ENCODE measurements at regions not wholly inside any gene's neighbourhood (a gene's known extent, or its start where the extent isn't known, plus 50 kb on each side); places are given as distances from the start of the nearest gene placed in this dataset.

DNA sequence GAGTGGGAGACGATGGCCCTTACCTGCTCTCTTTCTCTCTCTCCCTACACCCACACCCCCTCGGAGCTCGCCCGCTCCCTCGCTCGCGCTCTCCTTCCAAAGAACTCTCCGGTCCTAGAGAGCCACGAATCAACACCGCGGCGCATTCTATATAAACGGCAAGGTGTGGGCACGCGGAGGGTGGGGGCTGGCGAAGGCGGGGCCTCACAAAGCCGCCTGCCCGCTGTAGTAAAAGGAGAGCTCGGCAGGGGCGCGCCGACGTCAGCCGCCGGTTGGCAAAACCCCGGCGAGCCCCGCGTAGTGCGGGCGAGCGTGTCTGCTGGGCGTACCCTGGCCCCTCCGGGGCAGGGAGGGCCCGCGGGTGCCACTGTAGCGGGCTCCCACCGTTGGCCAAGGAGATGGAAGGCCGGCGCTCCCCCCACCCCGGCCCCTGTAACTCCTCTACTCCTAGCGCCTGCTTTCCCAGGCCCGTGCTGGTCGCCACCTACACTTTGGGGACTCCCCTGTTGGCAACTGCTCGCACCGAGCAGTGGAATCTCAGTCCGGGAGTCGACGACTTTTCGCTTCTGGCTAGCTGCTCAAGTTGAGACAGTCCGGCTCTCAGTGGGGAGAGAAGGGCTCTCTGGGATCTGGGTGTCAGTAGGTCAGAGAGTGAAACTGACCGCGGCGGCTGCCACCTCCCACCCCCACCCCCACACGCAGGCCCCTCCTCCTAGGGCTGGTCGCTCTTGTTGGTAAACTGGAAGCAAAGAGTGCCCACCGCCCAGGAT is 325.5 kb upstream of the F9 start (continued):
- TF ChIP-seq HEY1 (CRISPR knock-in tag; IDR thresholded peaks at IDR 0.05; ENCODE audit: borderline replicate concordance): no peak
- no peak for TF ChIP-seq CTBP1 (IDR thresholded peaks at IDR 0.05; ENCODE audit: borderline replicate concordance)
- TF ChIP-seq NR4A1 (CRISPR knock-in tag; IDR thresholded peaks at IDR 0.05): no peak
- no peak for TF ChIP-seq NR4A1 (tag; IDR thresholded peaks at IDR 0.05)
- 0 out of 2 replicates have a peak, but pooled peaks have one; percentile 12 for TF ChIP-seq ATF7 (IDR thresholded peaks at IDR 0.05)
- no peak for TF ChIP-seq NR3C1 (CRISPR knock-in tag; IDR thresholded peaks at IDR 0.05)
- TF ChIP-seq ZNF589 (CRISPR knock-in tag; IDR thresholded peaks at IDR 0.05; ENCODE audit: low read depth): no peak
- TF ChIP-seq, protein P1, sequence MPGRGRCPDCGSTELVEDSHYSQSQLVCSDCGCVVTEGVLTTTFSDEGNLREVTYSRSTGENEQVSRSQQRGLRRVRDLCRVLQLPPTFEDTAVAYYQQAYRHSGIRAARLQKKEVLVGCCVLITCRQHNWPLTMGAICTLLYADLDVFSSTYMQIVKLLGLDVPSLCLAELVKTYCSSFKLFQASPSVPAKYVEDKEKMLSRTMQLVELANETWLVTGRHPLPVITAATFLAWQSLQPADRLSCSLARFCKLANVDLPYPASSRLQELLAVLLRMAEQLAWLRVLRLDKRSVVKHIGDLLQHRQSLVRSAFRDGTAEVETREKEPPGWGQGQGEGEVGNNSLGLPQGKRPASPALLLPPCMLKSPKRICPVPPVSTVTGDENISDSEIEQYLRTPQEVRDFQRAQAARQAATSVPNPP (IDR thresholded peaks at IDR 0.05; ENCODE audit: borderline replicate concordance, insufficient read depth, insufficient read length): no peak
- no peak for TF ChIP-seq NFATC3 (IDR thresholded peaks at IDR 0.05)
- TF ChIP-seq POLR2G (IDR thresholded peaks at IDR 0.05; ENCODE audit: low read depth, low read length): peak; percentile 80
- TF ChIP-seq POLR2B (IDR thresholded peaks at IDR 0.05; ENCODE audit: low read depth, partially characterized antibody): peak; percentile 12
- TF ChIP-seq ERF (CRISPR knock-in tag; IDR thresholded peaks at IDR 0.05): no peak
- no peak for TF ChIP-seq DIDO1 (tag; IDR thresholded peaks at IDR 0.05; ENCODE audit: low read depth)
- no peak for TF ChIP-seq LARP7 (IDR thresholded peaks at IDR 0.05)
- no peak for TF ChIP-seq PRMT5 (CRISPR knock-in tag; IDR thresholded peaks at IDR 0.05)
- TF ChIP-seq BRF1 (IDR thresholded peaks at IDR 0.05; ENCODE audit: borderline replicate concordance, extremely low read depth, insufficient read length): no peak
- TF ChIP-seq RBFOX2 (IDR thresholded peaks at IDR 0.05; ENCODE audit: low read depth, low read length): peak; percentile 82
- no peak for TF ChIP-seq ATF1 (CRISPR knock-in tag; IDR thresholded peaks at IDR 0.05)
- peak; percentile 55 for TF ChIP-seq ATF1 (tag; IDR thresholded peaks at IDR 0.05)
- TF ChIP-seq PYGO2 (tag; IDR thresholded peaks at IDR 0.05): no peak
- no peak for TF ChIP-seq TEAD4 (IDR thresholded peaks at IDR 0.05; ENCODE audit: low read length)
- TF ChIP-seq TEAD4 (CRISPR knock-in tag; IDR thresholded peaks at IDR 0.05; ENCODE audit: borderline replicate concordance): no peak
- TF ChIP-seq CREM (IDR thresholded peaks at IDR 0.05; ENCODE audit: low read depth): no peak
- TF ChIP-seq, protein P2, sequence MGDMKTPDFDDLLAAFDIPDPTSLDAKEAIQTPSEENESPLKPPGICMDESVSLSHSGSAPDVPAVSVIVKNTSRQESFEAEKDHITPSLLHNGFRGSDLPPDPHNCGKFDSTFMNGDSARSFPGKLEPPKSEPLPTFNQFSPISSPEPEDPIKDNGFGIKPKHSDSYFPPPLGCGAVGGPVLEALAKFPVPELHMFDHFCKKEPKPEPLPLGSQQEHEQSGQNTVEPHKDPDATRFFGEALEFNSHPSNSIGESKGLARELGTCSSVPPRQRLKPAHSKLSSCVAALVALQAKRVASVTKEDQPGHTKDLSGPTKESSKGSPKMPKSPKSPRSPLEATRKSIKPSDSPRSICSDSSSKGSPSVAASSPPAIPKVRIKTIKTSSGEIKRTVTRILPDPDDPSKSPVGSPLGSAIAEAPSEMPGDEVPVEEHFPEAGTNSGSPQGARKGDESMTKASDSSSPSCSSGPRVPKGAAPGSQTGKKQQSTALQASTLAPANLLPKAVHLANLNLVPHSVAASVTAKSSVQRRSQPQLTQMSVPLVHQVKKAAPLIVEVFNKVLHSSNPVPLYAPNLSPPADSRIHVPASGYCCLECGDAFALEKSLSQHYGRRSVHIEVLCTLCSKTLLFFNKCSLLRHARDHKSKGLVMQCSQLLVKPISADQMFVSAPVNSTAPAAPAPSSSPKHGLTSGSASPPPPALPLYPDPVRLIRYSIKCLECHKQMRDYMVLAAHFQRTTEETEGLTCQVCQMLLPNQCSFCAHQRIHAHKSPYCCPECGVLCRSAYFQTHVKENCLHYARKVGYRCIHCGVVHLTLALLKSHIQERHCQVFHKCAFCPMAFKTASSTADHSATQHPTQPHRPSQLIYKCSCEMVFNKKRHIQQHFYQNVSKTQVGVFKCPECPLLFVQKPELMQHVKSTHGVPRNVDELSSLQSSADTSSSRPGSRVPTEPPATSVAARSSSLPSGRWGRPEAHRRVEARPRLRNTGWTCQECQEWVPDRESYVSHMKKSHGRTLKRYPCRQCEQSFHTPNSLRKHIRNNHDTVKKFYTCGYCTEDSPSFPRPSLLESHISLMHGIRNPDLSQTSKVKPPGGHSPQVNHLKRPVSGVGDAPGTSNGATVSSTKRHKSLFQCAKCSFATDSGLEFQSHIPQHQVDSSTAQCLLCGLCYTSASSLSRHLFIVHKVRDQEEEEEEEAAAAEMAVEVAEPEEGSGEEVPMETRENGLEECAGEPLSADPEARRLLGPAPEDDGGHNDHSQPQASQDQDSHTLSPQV (IDR thresholded peaks at IDR 0.05): 0 out of 2 replicates have a peak, but pooled peaks have one; percentile 34
